ENCODE measurements at regions not wholly inside any gene's neighbourhood (a gene's known extent, or its start where the extent isn't known, plus 50 kb on each side); places are given as distances from the start of the nearest gene placed in this dataset.

- intact Hi-C loops (cut with micrococcal nuclease; ENCODE audit: unreplicated experiment), result no loop called here
- H3K79me2 ChIP-seq (ENCODE audit: insufficient read depth, low read depth, low read length), result no peaks in the 10 kb centered on the region
- no peaks in the 10 kb centered on the region for H3K36me3 ChIP-seq (ENCODE audit: insufficient read depth, low read length)
- no peak overlapping the region for H3K27ac ChIP-seq (ENCODE audit: low read depth, low read length, poor library complexity, severe bottlenecking)
- H4K20me1 ChIP-seq (ENCODE audit: insufficient read depth, low read length), result no peaks in the 10 kb centered on the region
- no peak overlapping the region for H2AFZ ChIP-seq (ENCODE audit: low read length)
- ChIA-PET POLR2A (interaction anchor here (1.3 kb wide), 1 partner anchor 11 kb away, joined by 3 read pairs; no protein-coding TSS in a partner anchor), CTCF (ENCODE audit: unreplicated experiment) (no interaction called here)
- no peaks in the 10 kb centered on the region for H3K9me3 ChIP-seq (ENCODE audit: low read length)
- H3K4me2 ChIP-seq (ENCODE audit: low read length), result no peak overlapping the region
- DNase-seq (ENCODE audit: low spot score), result no peak
- no peak for TF ChIP-seq EZH2phosphoT487 (IDR thresholded peaks at IDR 0.05; ENCODE audit: borderline replicate concordance, low read depth, low read length)
- TF ChIP-seq, protein P1, sequence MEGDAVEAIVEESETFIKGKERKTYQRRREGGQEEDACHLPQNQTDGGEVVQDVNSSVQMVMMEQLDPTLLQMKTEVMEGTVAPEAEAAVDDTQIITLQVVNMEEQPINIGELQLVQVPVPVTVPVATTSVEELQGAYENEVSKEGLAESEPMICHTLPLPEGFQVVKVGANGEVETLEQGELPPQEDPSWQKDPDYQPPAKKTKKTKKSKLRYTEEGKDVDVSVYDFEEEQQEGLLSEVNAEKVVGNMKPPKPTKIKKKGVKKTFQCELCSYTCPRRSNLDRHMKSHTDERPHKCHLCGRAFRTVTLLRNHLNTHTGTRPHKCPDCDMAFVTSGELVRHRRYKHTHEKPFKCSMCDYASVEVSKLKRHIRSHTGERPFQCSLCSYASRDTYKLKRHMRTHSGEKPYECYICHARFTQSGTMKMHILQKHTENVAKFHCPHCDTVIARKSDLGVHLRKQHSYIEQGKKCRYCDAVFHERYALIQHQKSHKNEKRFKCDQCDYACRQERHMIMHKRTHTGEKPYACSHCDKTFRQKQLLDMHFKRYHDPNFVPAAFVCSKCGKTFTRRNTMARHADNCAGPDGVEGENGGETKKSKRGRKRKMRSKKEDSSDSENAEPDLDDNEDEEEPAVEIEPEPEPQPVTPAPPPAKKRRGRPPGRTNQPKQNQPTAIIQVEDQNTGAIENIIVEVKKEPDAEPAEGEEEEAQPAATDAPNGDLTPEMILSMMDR (conservative IDR thresholded peaks at IDR 0.05; ENCODE audit: low read length), result no peak
- H3K4me3 ChIP-seq (ENCODE audit: low read depth, low read length, poor library complexity, severe bottlenecking), result no peak overlapping the region
- BruUV-seq (replicated peaks), result no TSS peak
- H3K4me1 ChIP-seq (ENCODE audit: insufficient read depth, low read length, poor library complexity, severe bottlenecking), result no peaks in the 10 kb centered on the region
- no peaks in the 10 kb centered on the region for H3K9me2 ChIP-seq (ENCODE audit: insufficient read depth, low read length)
Measured at GRCh38 chr1:232893481-232894313, 56.7 kb upstream of the NTPCR start.

DNA sequence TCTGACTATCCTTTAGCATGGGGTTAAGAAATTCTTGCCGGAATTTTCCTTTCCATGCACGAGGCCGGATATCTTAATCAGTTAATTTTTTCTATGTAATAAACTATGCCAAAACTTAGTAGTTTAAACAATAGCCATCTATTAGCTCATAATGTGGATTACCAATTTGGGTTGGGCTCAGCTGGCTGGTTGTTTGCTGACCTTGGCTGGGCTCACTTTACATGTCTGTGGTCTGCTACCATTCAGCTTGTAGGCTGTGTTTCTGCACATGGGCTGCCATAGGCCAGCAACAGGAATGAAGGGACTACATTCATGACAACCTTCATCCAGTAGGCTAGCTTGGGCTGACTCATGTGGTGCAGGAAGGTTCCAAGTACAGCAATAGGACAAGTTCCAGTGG lies 56.0 kb upstream of the NTPCR start:
- no peak for TF ChIP-seq EZH2phosphoT487 (IDR thresholded peaks at IDR 0.05; ENCODE audit: borderline replicate concordance, low read depth, low read length)
- TF ChIP-seq, protein P1 (conservative IDR thresholded peaks at IDR 0.05; ENCODE audit: low read length), result no peak
- no TSS peak for BruUV-seq (replicated peaks)
- Histone ChIP-seq H2AFZ (ENCODE audit: low read length) (no peak overlapping the region), H3K79me2 (ENCODE audit: insufficient read depth, low read depth, low read length) (no peaks in the 10 kb centered on the region), H3K4me2 (ENCODE audit: low read length) (no peak overlapping the region), H3K9me3 (ENCODE audit: low read length) (no peaks in the 10 kb centered on the region), H3K9me2 (ENCODE audit: insufficient read depth, low read length) (no peaks in the 10 kb centered on the region), H3K27ac (ENCODE audit: low read depth, low read length, poor library complexity, severe bottlenecking) (no peak overlapping the region), H4K20me1 (ENCODE audit: insufficient read depth, low read length) (no peaks in the 10 kb centered on the region), H3K4me3 (ENCODE audit: low read depth, low read length, poor library complexity, severe bottlenecking) (no peak overlapping the region), H3K4me1 (ENCODE audit: insufficient read depth, low read length, poor library complexity, severe bottlenecking) (no peaks in the 10 kb centered on the region), H3K36me3 (ENCODE audit: insufficient read depth, low read length) (no peaks in the 10 kb centered on the region)
- ChIA-PET POLR2A (interaction anchor here (1.3 kb wide), 1 partner anchor 10 kb away, joined by 3 read pairs; no protein-coding TSS in a partner anchor), CTCF (ENCODE audit: unreplicated experiment) (no interaction called here)
- no peak for DNase-seq (ENCODE audit: low spot score)
- intact Hi-C loops (cut with micrococcal nuclease; ENCODE audit: unreplicated experiment), result no loop called here

DNA sequence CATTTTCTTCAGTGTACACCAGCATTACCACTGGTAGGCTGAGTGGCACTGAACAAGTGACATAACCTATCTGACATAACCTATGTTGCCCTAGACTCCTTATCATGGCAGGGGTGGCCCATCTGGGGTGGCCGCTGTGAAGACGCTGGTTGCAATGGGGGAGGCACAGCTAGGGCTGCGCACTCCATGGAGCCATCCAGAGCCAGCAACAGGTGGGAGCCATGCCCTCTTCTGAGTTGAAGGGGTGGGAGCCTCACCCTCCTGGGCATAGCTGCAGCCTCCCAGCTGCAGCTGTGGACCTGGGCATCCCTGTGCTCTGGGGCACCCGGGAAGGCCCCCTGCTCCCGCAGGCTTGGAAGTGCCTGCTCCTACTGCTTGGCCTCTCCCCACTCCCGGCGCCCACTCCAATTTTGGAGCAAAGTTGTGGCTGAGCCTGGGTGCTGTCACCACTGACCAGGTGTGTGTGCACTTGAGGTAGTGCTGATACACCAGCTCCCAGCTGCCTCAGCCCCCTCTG lies 52.4 kb upstream of the NTPCR start:
- DNase-seq (ENCODE audit: low spot score), result no peak
- no peaks in the 10 kb centered on the region for H3K9me3 ChIP-seq (ENCODE audit: low read length)

More for the DNA sequence above, 52.4 kb upstream of the NTPCR start:
- Histone ChIP-seq H3K4me2 (ENCODE audit: low read length) (no peak overlapping the region), H3K9me2 (ENCODE audit: insufficient read depth, low read length) (no peaks in the 10 kb centered on the region), H3K79me2 (ENCODE audit: insufficient read depth, low read depth, low read length) (no peaks in the 10 kb centered on the region), H4K20me1 (ENCODE audit: insufficient read depth, low read length) (no peaks in the 10 kb centered on the region), H3K4me1 (ENCODE audit: insufficient read depth, low read length, poor library complexity, severe bottlenecking) (no peaks in the 10 kb centered on the region), H2AFZ (ENCODE audit: low read length) (no peak overlapping the region), H3K27ac (ENCODE audit: low read depth, low read length, poor library complexity, severe bottlenecking) (no peak overlapping the region), H3K36me3 (ENCODE audit: insufficient read depth, low read length) (no peaks in the 10 kb centered on the region), H3K4me3 (ENCODE audit: low read depth, low read length, poor library complexity, severe bottlenecking) (no peak overlapping the region)
- ChIA-PET POLR2A (interaction anchor here (0.5 to 1.4 kb wide), 2 partner anchors 12 to 208 kb away, joined by 3 read pairs; no protein-coding TSS in a partner anchor), CTCF (ENCODE audit: unreplicated experiment) (no interaction called here)
- intact Hi-C loops (cut with micrococcal nuclease; ENCODE audit: unreplicated experiment), result no loop called here
- TF ChIP-seq, protein P1 (conservative IDR thresholded peaks at IDR 0.05; ENCODE audit: low read length), result no peak
- TF ChIP-seq EZH2phosphoT487 (IDR thresholded peaks at IDR 0.05; ENCODE audit: borderline replicate concordance, low read depth, low read length), result no peak
- BruUV-seq (replicated peaks), result no TSS peak

Data from OCI-LY7 (cell line).